ENCODE measurements at regions not wholly inside any gene's neighbourhood (a gene's known extent, or its start where the extent isn't known, plus 50 kb on each side); places are given as distances from the start of the nearest gene placed in this dataset.

- TF ChIP-seq EZH2 (IDR thresholded peaks at IDR 0.05; ENCODE audit: insufficient read depth, poor library complexity, severe bottlenecking) (no peak), EZH2phosphoT487 (IDR thresholded peaks at IDR 0.05; ENCODE audit: insufficient read depth, low read depth) (no peak)
These were observed 197.6 kb downstream of the PRL start for GRCh38 chr6:22099231-22099630.
